Mesenchymal stem cell (in vitro differentiated cells and primary cell): ENCODE measurements at regions not wholly inside any gene's neighbourhood (a gene's known extent, or its start where the extent isn't known, plus 50 kb on each side); places are given as distances from the start of the nearest gene placed in this dataset.

Experiments used
- DNase-seq: peaks from one replicate; pipeline ENCODE4 v3.0.0-alpha.2; 2013
- H2AFZ ChIP-seq: one replicate; pipeline ENCODE4 v1.6.1; 2013; ENCODE audit warnings: low read depth, mild to moderate bottlenecking, control low read depth, inconsistent platforms, low read length, moderate library complexity
- H2AK5ac ChIP-seq: 2 replicates; pipeline ENCODE4 v1.6.1; 2013; ENCODE audit warnings: low read length, moderate library complexity, mild to moderate bottlenecking, inconsistent platforms; ENCODE audit not compliant: severe bottlenecking
- H2BK120ac ChIP-seq: one replicate; pipeline ENCODE4 v1.6.1; 2013; ENCODE audit warnings: low read depth, mild to moderate bottlenecking, inconsistent platforms, low read length, moderate library complexity
- H2BK12ac ChIP-seq, 2 experiments: one replicate each; pipeline ENCODE4 v1.6.1; 2013; ENCODE audit warnings: inconsistent platforms in 2 of 2, low read length in 2 of 2, mild to moderate bottlenecking in 2 of 2, moderate library complexity in 2 of 2, control low read depth in 1 of 2
- H2BK15ac ChIP-seq: one replicate; pipeline ENCODE4 v1.6.1; 2013; ENCODE audit warnings: mild to moderate bottlenecking, low read depth, inconsistent platforms; ENCODE audit not compliant: poor library complexity, severe bottlenecking
- H2BK5ac ChIP-seq: 2 replicates; pipeline ENCODE4 v1.6.1; 2013; ENCODE audit warnings: low read depth, mild to moderate bottlenecking, low read length, control low read depth, inconsistent platforms; ENCODE audit not compliant: poor library complexity, severe bottlenecking
- H3K14ac ChIP-seq, 2 experiments: one replicate each; pipeline ENCODE4 v1.6.1; 2013; ENCODE audit warnings: inconsistent platforms in 2 of 2, low read length in 2 of 2, control low read depth in 1 of 2, mild to moderate bottlenecking in 1 of 2, moderate library complexity in 1 of 2
- H3K18ac ChIP-seq, 2 experiments: one replicate each; pipeline ENCODE4 v1.6.1; 2013; ENCODE audit warnings: inconsistent platforms in 2 of 2, low read length in 2 of 2, control low read depth in 1 of 2, low read depth in 1 of 2, mild to moderate bottlenecking in 1 of 2
- H3K23ac ChIP-seq, 2 experiments: one replicate each; pipeline ENCODE4 v1.6.1; 2013; ENCODE audit warnings: inconsistent platforms in 2 of 2, low read length in 2 of 2, mild to moderate bottlenecking in 2 of 2, moderate library complexity in 2 of 2, control low read depth in 1 of 2
- H3K27ac ChIP-seq: 2 replicates; pipeline ENCODE4 v1.5.1; 2013; ENCODE audit warnings: mild to moderate bottlenecking, moderate library complexity, low read length, control low read depth, inconsistent platforms; ENCODE audit not compliant: poor library complexity, severe bottlenecking
- H3K27me3 ChIP-seq, 2 experiments: 2 replicates each; pipeline versions ENCODE4 v1.6.1 to v1.7.0; 2013; ENCODE audit warnings: low read length in 2 of 2, mild to moderate bottlenecking in 2 of 2, moderate library complexity in 2 of 2, control low read depth in 1 of 2, inconsistent platforms in 1 of 2; ENCODE audit not compliant: control insufficient read depth in 1 of 2, insufficient read depth in 1 of 2
- H3K36me3 ChIP-seq, 2 experiments: 2 replicates each; pipeline versions ENCODE4 v1.6.1 to v1.7.0; 2013; ENCODE audit warnings: low read length in 2 of 2, control low read depth in 1 of 2, inconsistent platforms in 1 of 2, low read depth in 1 of 2, mild to moderate bottlenecking in 1 of 2; ENCODE audit not compliant: insufficient read depth in 2 of 2, control insufficient read depth in 1 of 2
- H3K4ac ChIP-seq, 2 experiments: one replicate each; pipeline ENCODE4 v1.6.1; 2013; ENCODE audit warnings: inconsistent platforms in 2 of 2, low read length in 2 of 2, mild to moderate bottlenecking in 2 of 2, moderate library complexity in 2 of 2, control low read depth in 1 of 2, low read depth in 1 of 2
- H3K4me1 ChIP-seq: 2 replicates; pipeline ENCODE4 v1.6.1; 2013; ENCODE audit warnings: low read depth, low read length, control low read depth; ENCODE audit not compliant: control insufficient read depth, insufficient read depth
- H3K4me2 ChIP-seq: 2 replicates; pipeline ENCODE4 v1.6.1; 2013; ENCODE audit warnings: low read length, mild to moderate bottlenecking, inconsistent platforms; ENCODE audit not compliant: poor library complexity, severe bottlenecking
- H3K4me3 ChIP-seq, 2 experiments: 2 replicates each; pipeline versions ENCODE4 v1.5.1 to v1.7.0; 2013; ENCODE audit warnings: low read length in 2 of 2, mild to moderate bottlenecking in 2 of 2, control low read depth in 1 of 2, low read depth in 1 of 2; ENCODE audit not compliant: insufficient read depth in 1 of 2
- H3K79me1 ChIP-seq: replicated peaks from 2 replicates; pipeline ENCODE4 v1.6.1; 2013; ENCODE audit warnings: mild to moderate bottlenecking, control low read depth, low read length, inconsistent platforms; ENCODE audit not compliant: poor library complexity, severe bottlenecking
- H3K9ac ChIP-seq: 2 replicates; pipeline ENCODE4 v1.7.0; 2013; ENCODE audit warnings: mild to moderate bottlenecking, low read length, moderate library complexity
- H3K9me3 ChIP-seq: 2 replicates; pipeline ENCODE4 v1.7.0; 2013; ENCODE audit warnings: mild to moderate bottlenecking, low read length; ENCODE audit not compliant: control insufficient read depth
- H4K8ac ChIP-seq: one replicate; pipeline ENCODE4 v1.6.1; 2013; ENCODE audit warnings: inconsistent platforms, mild to moderate bottlenecking, low read length, moderate library complexity
- H4K91ac ChIP-seq: one replicate; pipeline ENCODE4 v1.6.1; 2013; ENCODE audit warnings: mild to moderate bottlenecking, low read length, inconsistent platforms
- WGBS: methylation state at CpG from one replicate; pipeline ENCODE4 v1.1.7; 2013; ENCODE audit warnings: mixed read lengths; 5-methylcytosine and 5-hydroxymethylcytosine counted together

DNA sequence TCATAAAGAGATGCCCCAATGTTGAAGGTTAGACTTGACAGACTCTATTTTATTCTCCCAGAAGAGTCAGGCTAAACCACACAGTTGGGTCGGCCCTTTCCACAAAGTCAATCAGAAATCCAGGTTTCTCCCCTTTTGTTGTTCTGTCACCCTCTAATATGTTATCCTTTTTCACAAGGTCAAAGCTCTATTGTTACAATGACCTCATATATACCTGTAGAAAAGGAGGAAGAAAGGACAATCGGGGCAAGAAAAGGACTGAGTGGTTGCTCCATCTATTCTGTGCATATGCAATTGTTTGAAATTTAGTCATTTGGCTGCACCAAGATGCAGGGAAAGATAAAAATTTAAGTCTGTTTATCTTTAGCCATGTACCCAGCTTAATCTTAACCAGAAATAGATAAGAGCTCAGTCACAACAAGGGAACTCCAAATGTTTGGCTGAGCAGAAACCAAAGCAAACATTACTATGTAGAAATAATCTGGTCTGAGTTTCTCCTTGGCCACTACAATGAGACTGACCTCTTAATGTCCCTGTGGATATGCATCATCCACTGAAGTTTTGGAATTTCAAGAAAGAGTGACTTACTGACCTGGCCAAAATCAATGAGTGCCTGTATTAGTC lies 503.7 kb downstream of the GALC start:
- Histone ChIP-seq H3K14ac (no peak overlapping the region), H2AFZ (no peak overlapping the region), H3K4ac (no peak overlapping the region), H4K91ac (no peak overlapping the region), H3K27me3 (no peaks in the 10 kb centered on the region), H3K4me2 (no peak overlapping the region), H2AK5ac (no peak overlapping the region), H2BK12ac (no peak overlapping the region), H3K79me1 (no peaks in the 10 kb centered on the region), H3K9me3 (no peaks in the 10 kb centered on the region), H2BK15ac (no peak overlapping the region), H3K9ac (no peak overlapping the region), H4K8ac (no peak overlapping the region), H2BK120ac (no peak overlapping the region), H3K4me3 (no peak overlapping the region), H3K4me1 (no peaks in the 10 kb centered on the region), H3K36me3 (no peaks in the 10 kb centered on the region), H3K18ac (no peak overlapping the region), H3K23ac (no peak overlapping the region), H2BK5ac (no peak overlapping the region), H3K27ac (no peak overlapping the region)
- 100% methylated on average over 1 of the region's 2 CpGs for WGBS
- peak; percentile 28 for DNase-seq

DNA sequence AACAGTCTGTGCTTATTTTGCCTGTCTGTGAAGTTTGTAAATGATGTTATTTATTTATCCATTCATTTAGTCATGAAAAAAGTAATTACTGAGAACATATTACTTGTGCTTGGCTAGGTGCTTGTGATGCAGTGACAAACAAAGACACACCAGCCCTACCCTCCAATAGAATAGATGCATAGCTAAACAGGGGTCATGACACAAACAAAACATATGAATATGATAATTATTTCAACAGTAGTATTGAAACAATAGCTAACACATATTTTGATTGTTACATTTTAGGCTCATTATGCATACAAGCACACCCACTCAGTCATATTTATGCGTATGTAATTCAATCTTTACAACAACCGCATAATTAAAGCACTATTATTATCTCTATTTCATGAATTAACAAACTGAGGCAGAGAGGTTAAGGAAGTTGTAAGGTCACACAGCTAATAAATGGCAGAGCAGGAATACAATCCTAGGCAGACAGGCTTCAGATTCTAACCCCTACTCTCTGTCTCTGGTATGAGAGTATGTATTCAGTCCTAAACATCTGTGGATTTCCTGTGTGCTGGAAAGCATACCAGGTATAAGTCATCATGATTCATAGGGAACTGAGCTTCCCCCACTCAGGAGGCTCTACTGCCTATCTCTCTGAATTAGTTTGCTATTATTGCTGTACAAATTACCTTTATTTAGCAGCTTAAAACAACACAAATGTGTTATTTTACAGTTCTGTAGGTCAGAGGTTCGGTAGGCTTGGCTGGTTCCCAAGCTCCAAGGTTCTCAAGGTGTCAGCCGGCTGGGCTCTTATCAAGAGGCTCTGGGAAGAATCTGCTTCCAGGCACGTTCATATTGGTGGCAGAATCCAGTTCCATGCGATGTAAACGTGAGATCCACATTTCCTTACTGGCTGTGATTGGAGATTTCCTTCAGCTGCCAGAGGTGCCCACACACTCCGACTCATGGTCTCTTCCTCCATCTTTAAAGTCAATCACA lies 509.4 kb downstream of the GALC start:
- Histone ChIP-seq H3K27ac (peak overlapping the region; percentile 48), H2AFZ (no peak overlapping the region), H3K9me3 (no peaks in the 10 kb centered on the region), H3K36me3 (no peaks in the 10 kb centered on the region), H3K23ac (no peak overlapping the region), H3K14ac (peak overlapping the region in 1 of 2 experiments; percentile 39), H3K79me1 (no peaks in the 10 kb centered on the region), H3K4me3 (no peak overlapping the region), H2AK5ac (peak overlapping the region; percentile 37), H2BK12ac (peak overlapping the region in 1 of 2 experiments; percentile 66), H2BK5ac (no peak overlapping the region), H4K91ac (no peak overlapping the region), H3K18ac (peak overlapping the region in 1 of 2 experiments; percentile 21), H3K4me1 (peaks cover 3% of the 10 kb centered on the region), H4K8ac (peak overlapping the region; percentile 52), H2BK120ac (no peak overlapping the region), H3K27me3 (no peaks in the 10 kb centered on the region), H2BK15ac (no peak overlapping the region), H3K4me2 (no peak overlapping the region), H3K4ac (peak overlapping the region; percentile 35 to 43), H3K9ac (peak overlapping the region; percentile 48)
- DNase-seq: peak; percentile 54
- WGBS: 77% methylated on average over 7 of the region's 8 CpGs

DNA sequence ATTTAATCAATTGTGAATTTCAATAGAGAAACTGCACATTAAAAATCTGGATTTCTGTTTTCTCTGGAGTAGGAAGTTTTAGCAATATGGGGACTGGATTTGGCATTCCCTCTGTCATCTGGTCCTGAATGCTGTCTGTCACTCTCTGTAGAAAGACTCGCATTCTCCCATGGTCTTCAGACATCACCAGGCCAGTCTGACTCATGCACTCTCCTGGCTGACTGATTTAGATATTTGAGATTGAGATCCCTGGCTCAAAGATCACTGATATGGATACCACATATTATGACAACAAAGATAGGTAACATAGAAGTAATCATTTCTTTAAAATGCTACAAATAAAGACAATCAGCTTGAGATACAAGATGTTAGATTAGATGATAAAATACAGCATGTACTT lies 524.5 kb downstream of the GALC start:
- H2BK12ac ChIP-seq: no peak overlapping the region
- DNase-seq: no peak
- no peak overlapping the region for H4K91ac ChIP-seq
- no peak overlapping the region for H2BK120ac ChIP-seq
- no peaks in the 10 kb centered on the region for H3K9me3 ChIP-seq
- H3K4me3 ChIP-seq: no peak overlapping the region
- no peak overlapping the region for H2BK15ac ChIP-seq
- no peak overlapping the region for H3K23ac ChIP-seq
- H3K4me1 ChIP-seq: no peaks in the 10 kb centered on the region
- H4K8ac ChIP-seq: no peak overlapping the region
- H2AFZ ChIP-seq: no peak overlapping the region
- no peaks in the 10 kb centered on the region for H3K79me1 ChIP-seq
- H3K18ac ChIP-seq: no peak overlapping the region
- H3K27me3 ChIP-seq: no peaks in the 10 kb centered on the region
- no peak overlapping the region for H2AK5ac ChIP-seq
- no peak overlapping the region for H3K27ac ChIP-seq
- H3K4ac ChIP-seq: no peak overlapping the region
- no CpG with 5 or more reads among the region's 1 CpG for WGBS
- no peak overlapping the region for H3K9ac ChIP-seq
- no peaks in the 10 kb centered on the region for H3K36me3 ChIP-seq
- no peak overlapping the region for H2BK5ac ChIP-seq
- H3K14ac ChIP-seq: no peak overlapping the region
- H3K4me2 ChIP-seq: no peak overlapping the region

DNA sequence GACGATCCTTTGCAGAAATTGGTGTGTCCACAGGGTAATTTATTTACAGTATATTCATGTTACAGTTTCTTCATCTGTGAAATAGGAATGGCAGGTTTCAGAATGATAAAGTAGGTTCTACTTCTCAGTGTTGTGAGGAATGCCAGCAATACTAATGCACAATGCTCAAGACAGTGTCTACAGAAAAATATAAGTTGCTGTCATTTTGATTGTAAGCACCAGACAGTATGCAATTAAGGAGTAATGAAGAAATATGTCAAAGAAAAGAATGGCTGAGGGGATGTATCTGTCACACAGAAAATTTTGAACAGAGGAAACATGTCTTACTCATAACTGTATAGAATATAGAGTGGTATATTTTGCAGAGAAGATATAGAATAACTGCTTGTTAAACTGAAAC lies 525.4 kb downstream of the GALC start:
- H3K27me3 ChIP-seq: no peaks in the 10 kb centered on the region
- no peak overlapping the region for H2BK15ac ChIP-seq
- no peaks in the 10 kb centered on the region for H3K4me1 ChIP-seq
- H3K4me2 ChIP-seq: no peak overlapping the region
- no peak overlapping the region for H2BK120ac ChIP-seq
- no peak overlapping the region for H3K27ac ChIP-seq
- H4K91ac ChIP-seq: no peak overlapping the region
- no peaks in the 10 kb centered on the region for H3K9me3 ChIP-seq
- no peak overlapping the region for H2AFZ ChIP-seq
- no peak overlapping the region for H2AK5ac ChIP-seq
- no peak overlapping the region for H3K18ac ChIP-seq
- DNase-seq: no peak
- no peak overlapping the region for H3K4me3 ChIP-seq
- H2BK5ac ChIP-seq: no peak overlapping the region
- no peak overlapping the region for H3K14ac ChIP-seq
- H3K79me1 ChIP-seq: no peaks in the 10 kb centered on the region
- no peak overlapping the region for H3K4ac ChIP-seq
- no peak overlapping the region for H4K8ac ChIP-seq
- no peaks in the 10 kb centered on the region for H3K36me3 ChIP-seq
- WGBS: 89% methylated on average over 1 of the region's 1 CpG
- H3K23ac ChIP-seq: no peak overlapping the region
- H2BK12ac ChIP-seq: no peak overlapping the region
- no peak overlapping the region for H3K9ac ChIP-seq
